Stimulated activated CD8-positive, alpha-beta memory T cell treated with anti-CD3 and anti-CD28 coated beads, Interleukin-4, amount 100 ng/mL, for 48 hours (primary cell): ENCODE measurements at regions not wholly inside any gene's neighbourhood (a gene's known extent, or its start where the extent isn't known, plus 50 kb on each side); places are given as distances from the start of the nearest gene placed in this dataset.
"Not testable (repeated sequence)": the region's sequence is repeated elsewhere in the genome, so short reads cannot be mapped to it uniquely, and the experiment has no call there.

ENCODE experiments used
- DNase-seq: peaks from one replicate; pipeline ENCODE4 v3.0.0-alpha.2; 2020

DNA sequence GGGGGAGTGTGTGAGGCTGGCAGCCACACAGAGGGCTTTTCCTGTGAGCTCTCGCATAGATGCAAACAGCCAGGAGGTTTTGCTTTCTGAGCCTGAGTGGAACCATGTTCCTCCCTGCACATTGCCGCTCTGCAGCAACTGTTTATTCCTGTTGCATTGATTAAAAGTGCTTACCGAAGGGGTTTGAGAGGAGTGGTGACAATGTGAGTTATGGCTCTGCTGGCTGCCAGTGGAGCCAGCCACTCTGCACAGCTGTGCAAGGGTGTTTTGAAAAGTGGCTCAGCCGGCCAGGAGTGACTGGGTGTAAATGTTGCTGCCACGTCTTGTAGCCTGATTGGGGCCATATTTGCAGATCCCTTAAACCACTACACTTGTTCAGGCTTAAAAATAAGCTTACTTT is 114.9 kb upstream of the EEF2KMT start:
- DNase-seq, result not testable (repeated sequence)

DNA sequence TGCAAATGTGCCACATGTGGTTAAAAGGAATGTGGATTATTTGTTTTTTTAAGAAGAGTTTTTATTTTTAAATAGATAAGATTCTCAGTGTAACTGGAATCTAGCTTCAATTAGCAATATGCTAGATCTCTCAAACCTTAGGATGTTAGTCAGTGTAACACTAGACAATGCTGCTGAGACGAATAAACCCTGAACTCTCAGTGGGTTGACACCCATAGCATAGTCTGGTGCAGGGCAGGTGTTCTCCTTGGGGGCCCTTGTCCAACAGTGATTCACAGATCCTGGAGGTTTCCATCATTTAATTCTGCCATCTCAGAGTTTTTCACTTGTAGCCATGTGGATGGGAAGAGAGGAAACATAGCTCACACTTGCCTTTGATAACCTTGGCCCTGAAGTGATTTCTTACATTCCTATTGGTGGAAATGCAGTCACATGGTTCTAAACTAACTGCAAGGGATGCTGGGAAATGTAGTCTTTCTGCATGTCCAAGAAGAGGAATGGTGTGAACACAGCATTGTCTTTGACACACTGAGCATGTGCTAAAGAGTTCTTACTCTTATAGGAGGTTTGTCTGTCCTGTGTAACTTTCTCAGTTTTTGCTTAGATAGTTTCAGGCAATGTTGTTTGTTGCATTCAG is 110.4 kb upstream of the EEF2KMT start:
- DNase-seq, result not testable (repeated sequence)

DNA sequence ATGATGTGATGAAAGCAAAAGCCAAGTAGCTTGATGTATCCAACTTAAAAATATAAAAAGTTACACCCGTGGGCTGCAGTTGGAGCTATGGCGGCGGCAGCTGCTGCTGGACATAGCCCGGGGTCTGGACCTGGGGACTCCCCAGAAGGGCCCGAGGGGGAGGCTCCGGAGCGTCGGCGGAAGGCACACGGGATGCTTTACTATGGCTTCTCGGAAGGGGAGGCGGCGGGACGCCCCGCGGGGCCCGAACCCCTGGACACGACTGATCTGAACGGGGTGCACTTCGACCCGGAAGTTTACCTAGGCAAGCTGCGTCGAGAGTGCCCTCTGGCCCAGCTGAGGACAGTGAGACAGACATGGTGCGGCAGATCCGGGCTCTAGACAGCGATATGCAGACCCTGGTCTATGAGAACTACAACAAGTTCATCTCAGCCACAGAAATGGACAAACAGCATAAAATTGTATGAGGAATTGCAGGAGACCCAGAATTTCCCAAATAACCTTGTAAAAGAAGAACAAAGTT is 109.5 kb upstream of the EEF2KMT start:
- DNase-seq, result no peak

DNA sequence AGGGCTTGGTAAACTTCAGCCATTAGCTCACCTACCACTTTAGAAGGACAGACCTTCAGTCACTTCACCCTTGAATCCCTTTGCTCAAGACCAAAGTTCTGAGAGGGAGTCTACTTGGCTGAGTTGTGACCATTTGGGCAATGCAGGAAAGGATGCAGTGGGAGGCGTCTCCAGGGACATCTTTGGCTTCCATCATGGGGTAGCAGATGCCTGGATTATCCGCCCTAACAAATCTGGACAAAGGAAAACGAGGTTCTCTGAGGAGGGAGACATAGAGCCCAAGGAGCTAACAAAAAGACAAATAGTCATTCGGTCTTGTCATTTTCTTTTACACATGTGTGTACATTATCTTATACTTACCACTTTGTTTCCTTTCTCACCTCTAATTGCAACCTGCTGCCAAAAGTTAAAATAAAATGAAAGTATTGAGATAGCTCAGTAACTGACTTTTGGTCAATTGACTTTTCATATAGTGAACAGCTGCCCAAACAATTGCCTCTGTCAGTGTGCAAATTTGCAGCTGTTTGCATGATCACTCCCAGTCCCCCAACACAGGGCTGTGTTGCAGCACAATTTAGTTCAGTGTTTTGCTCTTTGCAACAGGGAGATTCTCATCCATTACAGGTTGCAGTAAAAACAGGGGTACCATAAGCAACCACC is 108.9 kb upstream of the EEF2KMT start:
- no peak for DNase-seq

GRCh38 chr16:5205361-5206040 is 107.9 kb upstream of the EEF2KMT start:
- no peak for DNase-seq

GRCh38 chr16:5203675-5204074 is 106.1 kb upstream of the EEF2KMT start:
- DNase-seq, result not testable (repeated sequence)

DNA sequence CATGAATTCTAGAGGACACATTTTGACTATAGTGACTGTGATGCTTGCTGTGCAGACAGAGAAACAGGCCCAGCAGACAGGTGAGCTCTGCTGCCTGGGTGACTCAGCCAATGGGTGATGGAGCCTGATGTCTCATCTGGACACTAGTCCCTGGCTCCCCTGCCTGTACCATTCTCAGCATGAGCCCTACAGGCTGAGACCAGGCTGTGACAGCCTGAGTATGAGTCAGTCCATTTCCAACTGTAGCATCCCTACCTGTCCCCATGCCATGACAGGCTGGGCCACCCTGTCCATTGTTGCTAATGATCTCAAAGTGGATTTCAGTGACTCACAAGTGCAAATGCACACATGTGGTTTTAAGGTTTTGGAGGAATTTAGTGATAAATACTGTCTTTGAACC is 102.5 kb upstream of the EEF2KMT start:
- DNase-seq, result no peak

DNA sequence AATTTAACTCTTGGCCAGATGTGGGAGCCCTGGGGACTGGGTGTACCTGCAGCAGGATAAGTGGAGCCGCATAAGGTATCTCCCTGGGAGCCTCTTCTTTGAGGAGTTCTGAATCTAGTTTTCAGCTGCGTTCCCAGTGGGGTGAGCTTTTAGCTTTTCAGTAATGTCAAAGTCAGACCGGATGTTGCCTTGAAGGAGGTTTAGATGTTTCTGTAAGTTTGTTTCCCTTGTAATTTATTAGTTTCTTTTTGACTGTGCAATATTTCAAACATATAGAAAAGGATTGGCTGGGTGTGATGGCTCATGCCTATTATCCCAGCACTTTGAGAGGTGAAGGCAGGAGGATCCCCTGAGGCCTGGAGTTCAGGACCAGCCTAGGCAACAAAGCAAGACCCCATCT is 98.6 kb upstream of the EEF2KMT start:
- no peak for DNase-seq

DNA sequence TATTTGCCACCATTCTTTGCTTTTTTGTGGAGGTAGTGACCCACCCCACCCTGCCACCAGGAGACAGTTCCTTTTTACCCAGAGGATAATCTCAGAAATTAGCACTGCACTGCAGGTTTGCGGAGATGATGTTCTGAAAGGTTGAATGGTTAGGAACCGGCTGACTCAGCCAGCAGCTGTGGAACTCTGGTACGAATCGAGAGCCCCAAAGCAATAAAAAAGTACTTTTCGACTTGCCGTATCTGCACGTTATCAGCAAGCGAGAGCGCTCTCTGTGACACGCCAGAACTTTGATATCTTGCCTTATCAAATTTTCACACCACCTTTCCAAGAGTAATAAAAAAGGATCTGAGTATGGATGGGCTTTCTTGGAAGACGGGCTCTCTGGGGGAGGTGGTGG is 96.3 kb upstream of the EEF2KMT start:
- DNase-seq, result no peak

GRCh38 chr16:5188989-5189352 is 91.4 kb upstream of the EEF2KMT start:
- DNase-seq, result no peak

GRCh38 chr16:5188318-5188988 is 90.9 kb upstream of the EEF2KMT start:
- no peak for DNase-seq

GRCh38 chr16:5187402-5187952 is 89.9 kb upstream of the EEF2KMT start:
- DNase-seq, result no peak

- DNase-seq, result no peak
Observed at GRCh38 chr16:5186381-5186903, 88.8 kb upstream of the EEF2KMT start.

- DNase-seq, result no peak
Observed at GRCh38 chr16:5176505-5176904, 78.9 kb upstream of the EEF2KMT start.

DNA sequence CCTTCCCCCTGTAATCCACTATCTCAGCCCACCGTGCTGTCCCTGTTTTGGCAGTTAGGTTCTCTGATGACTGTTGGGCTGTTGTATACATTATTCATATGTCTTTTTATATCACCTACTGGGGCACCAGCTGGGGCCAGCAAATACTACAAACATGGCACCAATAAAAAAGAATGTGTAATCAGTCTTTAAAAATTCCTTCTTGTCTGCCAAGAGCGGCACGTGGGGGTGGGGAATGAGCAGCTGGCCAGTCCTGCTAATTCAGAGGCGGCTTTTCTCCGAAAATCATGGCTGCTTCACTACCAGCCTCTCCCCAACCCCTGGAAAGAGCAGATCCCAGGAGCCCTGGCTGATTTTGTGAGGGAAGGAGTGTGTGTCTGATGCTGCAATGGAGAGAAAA is 77.7 kb upstream of the EEF2KMT start:
- DNase-seq, result no peak

DNA sequence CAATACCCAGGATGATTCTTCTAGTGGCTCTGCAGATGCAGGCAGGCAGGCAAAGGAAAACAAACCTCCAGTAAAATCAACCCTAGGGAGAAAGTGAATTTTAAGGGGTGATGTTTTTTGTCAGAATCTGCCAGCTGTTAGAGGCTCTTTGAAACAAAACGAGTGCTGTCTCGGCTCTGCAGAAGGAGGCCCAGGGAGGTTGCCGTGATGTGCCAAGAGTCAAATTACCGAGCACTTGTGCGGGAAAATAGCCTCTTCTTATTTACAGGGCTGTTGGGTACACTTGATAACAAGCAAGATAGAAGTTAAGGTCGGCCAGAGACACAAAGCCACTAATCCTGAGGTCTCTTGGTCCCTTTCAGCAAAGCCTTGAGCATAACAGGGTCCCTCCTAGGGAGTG is 68.9 kb upstream of the EEF2KMT start:
- no peak for DNase-seq

DNA sequence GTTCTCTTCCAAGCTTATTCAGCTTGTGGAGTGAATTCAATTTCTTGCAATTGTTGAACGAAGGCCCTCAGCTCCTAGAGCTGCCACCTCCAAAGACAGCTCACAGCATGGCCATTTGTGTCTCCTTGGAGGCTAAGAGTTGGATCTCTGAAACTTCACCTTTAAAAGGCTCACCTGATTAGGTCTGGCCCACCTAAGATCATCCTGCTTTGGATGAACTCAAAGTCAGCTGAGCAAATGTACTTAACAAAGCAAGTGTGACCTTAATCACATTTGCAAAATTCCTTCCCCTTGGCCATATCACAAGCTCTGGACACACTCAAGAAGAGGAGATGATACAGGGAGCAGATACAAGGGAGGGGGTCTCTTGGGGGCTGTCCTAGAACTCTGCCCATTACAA is 67.8 kb upstream of the EEF2KMT start:
- not testable (repeated sequence) for DNase-seq

GRCh38 chr16:5162801-5163200 is 65.2 kb upstream of the EEF2KMT start:
- DNase-seq, result not testable (repeated sequence)

- DNase-seq, result not testable (repeated sequence)
Observed at GRCh38 chr16:5161888-5162287, 64.3 kb upstream of the EEF2KMT start.

DNA sequence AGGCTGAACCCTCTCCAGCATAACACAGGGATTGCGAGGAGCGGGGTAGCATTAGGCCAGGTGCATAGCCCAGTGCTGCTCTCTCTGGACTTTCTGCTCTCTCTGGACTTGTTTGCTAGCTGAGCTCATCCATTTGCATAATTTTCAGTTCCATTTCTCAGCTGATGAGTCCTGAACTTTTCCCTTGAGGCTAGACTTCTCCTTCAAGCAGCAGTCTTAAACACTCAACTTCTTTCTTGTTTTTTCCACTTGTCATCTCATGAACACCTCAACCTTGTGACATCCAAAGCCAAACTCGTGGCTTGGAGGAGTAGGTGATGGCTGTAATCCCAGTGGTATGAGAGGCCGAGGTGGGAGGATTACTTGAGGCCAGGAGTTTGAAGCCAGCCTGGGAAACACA is 62.4 kb upstream of the EEF2KMT start:
- DNase-seq, result not testable (repeated sequence)

DNA sequence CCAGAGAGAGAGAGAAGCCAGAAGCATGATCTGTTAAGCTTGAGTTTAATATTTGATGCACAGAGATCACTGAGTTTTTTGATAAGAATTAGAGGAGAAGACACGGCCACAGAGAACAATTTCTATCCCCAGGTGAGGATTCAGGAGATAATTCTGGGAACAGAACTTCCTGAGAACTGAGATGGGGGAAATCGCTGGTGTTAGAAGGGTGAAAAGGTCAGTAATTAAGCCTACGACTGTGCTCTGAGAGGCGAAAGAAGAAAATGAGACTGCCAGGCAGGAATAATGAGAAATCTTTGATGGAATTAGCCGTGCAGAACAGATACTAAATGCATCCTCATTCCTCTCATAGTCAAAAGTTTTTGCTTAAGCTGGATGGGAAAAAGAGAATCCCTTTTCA is 61.9 kb upstream of the EEF2KMT start:
- not testable (repeated sequence) for DNase-seq

DNA sequence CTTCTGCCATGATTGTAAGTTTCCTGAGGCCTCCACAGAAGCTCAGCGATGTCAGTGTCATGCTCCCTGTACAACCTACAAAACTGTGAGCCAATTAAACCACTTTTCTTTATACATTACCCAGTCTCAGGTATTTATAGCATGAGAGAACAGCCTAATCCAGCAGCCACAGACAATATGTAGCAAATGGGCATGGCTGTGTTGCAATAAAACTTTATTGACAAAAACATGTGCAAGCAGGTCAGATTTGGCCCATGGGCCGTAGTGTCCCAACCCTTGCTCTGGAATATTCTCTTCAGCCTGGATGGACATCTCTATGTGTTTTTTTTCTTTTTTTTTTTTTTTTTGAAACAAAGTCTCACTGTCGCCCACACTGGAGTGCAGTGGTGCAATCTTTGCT is 60.9 kb upstream of the EEF2KMT start:
- no peak for DNase-seq

- DNase-seq, result not testable (repeated sequence)
Observed at GRCh38 chr16:5156486-5156885, 58.9 kb upstream of the EEF2KMT start.
